VCaP (cell line): ENCODE measurements at regions not wholly inside any gene's neighbourhood (a gene's known extent, or its start where the extent isn't known, plus 50 kb on each side); places are given as distances from the start of the nearest gene placed in this dataset.

Source experiments
- H3K27ac ChIP-seq: fragments of 450-650 bp; 2 replicates; pipeline ENCODE4 v1.5.1; 2017
- TF ChIP-seq, protein P1 (sequence below): fragments of 450-650 bp; conservative IDR thresholded peaks from 2 replicates; pipeline ENCODE4 v1.5.1; 2017; ENCODE audit warnings: mild to moderate bottlenecking, moderate library complexity

DNA sequence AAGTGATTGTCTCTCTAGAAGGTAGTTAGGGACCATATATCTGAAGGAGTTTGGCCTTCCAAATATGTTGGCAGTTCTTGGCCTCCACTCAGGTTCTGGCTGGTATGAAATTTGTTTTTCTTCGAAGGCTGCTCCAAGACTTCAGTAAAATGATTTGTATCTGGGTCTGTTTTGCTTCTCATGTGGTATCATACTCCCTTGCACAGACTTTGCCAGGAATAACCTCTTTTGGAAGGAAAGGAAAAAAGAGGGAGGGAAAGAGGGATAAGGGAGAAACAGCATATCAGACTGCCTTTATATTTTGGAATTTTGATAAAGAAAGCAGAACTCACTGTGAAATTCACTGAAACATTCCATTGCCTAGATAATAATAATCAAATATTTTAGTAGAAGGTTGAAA is 242.1 kb upstream of the HHIP start:
- TF ChIP-seq, protein P1, sequence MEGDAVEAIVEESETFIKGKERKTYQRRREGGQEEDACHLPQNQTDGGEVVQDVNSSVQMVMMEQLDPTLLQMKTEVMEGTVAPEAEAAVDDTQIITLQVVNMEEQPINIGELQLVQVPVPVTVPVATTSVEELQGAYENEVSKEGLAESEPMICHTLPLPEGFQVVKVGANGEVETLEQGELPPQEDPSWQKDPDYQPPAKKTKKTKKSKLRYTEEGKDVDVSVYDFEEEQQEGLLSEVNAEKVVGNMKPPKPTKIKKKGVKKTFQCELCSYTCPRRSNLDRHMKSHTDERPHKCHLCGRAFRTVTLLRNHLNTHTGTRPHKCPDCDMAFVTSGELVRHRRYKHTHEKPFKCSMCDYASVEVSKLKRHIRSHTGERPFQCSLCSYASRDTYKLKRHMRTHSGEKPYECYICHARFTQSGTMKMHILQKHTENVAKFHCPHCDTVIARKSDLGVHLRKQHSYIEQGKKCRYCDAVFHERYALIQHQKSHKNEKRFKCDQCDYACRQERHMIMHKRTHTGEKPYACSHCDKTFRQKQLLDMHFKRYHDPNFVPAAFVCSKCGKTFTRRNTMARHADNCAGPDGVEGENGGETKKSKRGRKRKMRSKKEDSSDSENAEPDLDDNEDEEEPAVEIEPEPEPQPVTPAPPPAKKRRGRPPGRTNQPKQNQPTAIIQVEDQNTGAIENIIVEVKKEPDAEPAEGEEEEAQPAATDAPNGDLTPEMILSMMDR = no peak
- no peak overlapping the region for H3K27ac ChIP-seq

DNA sequence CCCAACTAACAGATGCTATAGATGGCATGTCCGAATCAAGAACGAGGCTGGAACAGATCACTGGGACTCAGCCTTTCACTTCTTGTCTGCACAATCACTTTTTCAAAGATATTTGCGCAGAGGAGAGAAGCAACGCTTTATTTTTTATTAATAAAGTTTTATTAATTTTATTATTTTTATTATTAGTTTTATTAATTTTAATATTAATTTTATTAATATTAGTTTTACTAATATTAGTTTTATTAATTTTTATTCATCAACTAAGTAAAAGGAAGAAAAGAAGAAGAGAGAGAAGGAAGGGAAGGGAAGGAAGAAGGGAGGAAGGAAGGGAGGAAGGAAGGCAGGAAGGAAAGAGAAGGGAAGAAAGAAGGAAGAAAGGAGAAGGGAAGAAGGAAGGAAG is 236.4 kb upstream of the HHIP start:
- TF ChIP-seq, protein P1 = no peak

DNA sequence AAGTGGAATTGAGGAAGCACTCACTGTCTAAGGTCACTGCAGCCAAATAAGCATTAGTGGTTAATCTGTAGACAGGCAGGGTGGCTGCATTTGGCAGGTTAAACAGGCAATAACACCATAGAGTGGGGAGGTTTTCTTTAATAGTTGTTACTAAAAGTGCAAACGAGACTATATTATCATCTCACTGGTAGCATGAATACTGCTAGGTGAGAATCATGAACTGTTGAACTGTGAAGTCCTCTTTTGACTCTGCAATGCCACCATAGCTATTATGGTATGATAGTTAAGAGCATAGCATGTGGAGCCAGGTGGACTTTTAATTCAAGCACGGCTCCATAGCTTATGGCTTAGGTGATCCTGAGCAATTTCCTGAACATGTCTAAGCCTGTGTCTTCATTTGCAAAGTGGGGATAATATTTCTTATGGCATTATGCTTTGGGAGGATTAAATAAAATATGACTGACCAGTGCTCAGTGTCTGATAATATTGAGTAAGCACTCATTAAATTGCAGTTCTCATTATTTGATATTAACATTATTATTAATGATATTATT is 235.6 kb upstream of the HHIP start:
- H3K27ac ChIP-seq = no peak overlapping the region
- TF ChIP-seq, protein P1 = no peak

More for the DNA sequence above, 236.4 kb upstream of the HHIP start:
- no peak overlapping the region for H3K27ac ChIP-seq

DNA sequence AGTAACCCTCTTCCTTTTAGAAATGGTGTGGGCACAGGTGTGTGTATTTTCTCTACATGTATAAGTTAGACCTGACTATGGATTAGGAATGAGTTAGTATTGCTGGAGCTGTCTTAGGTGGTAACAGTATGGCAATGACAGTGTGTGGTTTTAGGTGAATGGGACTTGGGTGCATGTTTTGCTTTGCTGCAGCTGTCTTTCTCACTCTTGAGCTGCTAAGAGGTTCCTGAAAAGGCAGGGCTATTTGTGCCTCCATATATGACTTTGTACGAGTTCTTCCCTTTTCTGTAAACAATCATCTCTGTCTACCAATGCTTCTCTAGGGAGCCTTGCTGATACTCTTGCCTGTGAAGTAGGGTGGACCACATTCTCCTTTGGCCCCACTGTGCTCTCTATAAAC is 234.8 kb upstream of the HHIP start:
- TF ChIP-seq, protein P1 = no peak
- no peak overlapping the region for H3K27ac ChIP-seq

DNA sequence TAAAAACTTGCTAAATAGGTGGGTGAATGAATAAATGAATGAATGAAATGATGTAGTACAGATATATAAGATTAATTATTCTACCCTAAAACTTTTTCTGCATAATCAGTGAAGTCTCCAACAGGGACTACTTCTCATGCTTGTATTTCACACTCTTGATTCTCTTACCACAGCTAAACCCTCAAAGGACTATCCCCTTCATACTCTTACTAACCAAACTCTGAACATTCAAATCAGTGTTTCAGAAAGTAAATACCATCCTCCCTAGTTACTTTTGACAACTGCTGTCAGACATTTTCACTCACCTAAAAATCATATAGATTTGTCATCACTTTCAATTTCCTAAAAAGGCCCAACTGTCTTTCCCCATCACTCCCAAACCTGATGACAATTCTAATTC is 234.3 kb upstream of the HHIP start:
- H3K27ac ChIP-seq = no peak overlapping the region
- TF ChIP-seq, protein P1 = no peak

DNA sequence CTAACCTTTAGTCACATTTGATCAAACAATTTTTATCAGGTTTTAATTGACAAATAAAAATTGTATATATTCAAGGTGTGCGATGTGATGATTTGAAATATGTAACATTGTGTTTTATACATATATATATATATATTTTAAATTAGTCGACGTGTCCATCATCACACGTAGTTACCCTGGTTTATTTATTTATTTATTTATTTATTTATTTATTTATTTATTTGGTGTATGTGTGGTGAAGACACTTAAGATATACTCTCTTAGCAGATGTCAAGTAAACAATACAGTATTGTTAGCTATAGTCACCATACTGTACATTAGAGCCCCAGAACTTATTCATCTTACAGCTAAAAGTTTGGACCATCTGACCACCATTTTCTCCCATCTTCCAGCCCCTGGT is 224.9 kb upstream of the HHIP start:
- no peak overlapping the region for H3K27ac ChIP-seq
- TF ChIP-seq, protein P1 = no peak

DNA sequence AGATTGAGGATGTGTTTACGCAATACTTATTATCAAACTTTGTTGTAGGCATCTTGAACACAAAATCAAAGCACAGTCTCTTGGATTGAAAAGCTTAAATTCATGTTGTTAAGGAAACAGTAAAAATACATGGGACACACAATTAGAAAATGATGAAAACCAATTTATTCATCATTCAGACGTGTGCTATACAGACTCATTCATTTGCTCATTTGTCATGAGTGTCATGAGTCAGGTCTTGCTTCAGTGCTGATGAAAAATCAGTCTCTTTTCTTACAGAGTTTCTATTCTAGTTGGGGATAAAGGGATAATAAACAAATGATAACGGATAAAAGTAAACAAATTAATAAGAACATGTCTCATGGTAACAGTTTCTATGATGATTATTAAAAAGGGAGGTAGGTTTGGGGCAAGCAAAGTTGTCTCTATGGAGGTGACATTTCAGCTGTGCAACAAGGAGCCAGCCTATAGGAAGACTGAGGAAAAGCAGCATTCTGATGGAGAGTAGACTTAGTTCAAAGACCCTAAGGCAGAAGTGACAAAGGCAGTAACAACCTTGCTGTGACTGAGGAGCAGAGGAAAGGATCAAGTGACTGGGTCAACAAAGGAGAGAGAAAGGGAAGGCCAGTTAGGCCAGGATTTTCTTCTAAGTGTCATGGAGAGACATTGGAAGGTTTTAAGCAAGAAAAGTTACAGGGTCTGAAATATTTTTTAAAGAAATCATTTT is 224.0 kb upstream of the HHIP start:
- no peak overlapping the region for H3K27ac ChIP-seq
- TF ChIP-seq, protein P1 = no peak
